Fibroblast of gingiva (primary cell): ENCODE measurements at regions not wholly inside any gene's neighbourhood (a gene's known extent, or its start where the extent isn't known, plus 50 kb on each side); places are given as distances from the start of the nearest gene placed in this dataset.
"Not testable (repeated sequence)": the region's sequence is repeated elsewhere in the genome, so short reads cannot be mapped to it uniquely, and the experiment has no call there.

Experiments
- DNase-seq: peaks from one replicate; pipeline ENCODE4 v3.0.0-alpha.2; 2011; ENCODE audit warnings: low read depth

GRCh38 chr6:158881884-158882283 is 62.7 kb upstream of the EZR start:
- DNase-seq = not testable (repeated sequence)

- DNase-seq = not testable (repeated sequence)
These were observed 62.1 kb upstream of the EZR start for GRCh38 chr6:158881276-158881675.

GRCh38 chr6:158879180-158879579 is 60.0 kb upstream of the EZR start:
- DNase-seq = no peak

- no peak for DNase-seq
These were observed 58.5 kb upstream of the EZR start for GRCh38 chr6:158877716-158878115.

GRCh38 chr6:158876886-158877285 is 57.7 kb upstream of the EZR start:
- no peak for DNase-seq

GRCh38 chr6:158870649-158870957 is 51.4 kb upstream of the EZR start:
- no peak for DNase-seq

GRCh38 chr6:158869826-158870648 is 50.9 kb upstream of the EZR start:
- peak; percentile 51 for DNase-seq

- DNase-seq = peak; percentile 25
These were observed 50.0 kb upstream of the EZR start for GRCh38 chr6:158868890-158869825.
